MM.1S (cell line): ENCODE measurements at regions not wholly inside any gene's neighbourhood (a gene's known extent, or its start where the extent isn't known, plus 50 kb on each side); places are given as distances from the start of the nearest gene placed in this dataset.

Experiments used
- DNase-seq: peaks from one replicate; pipeline ENCODE4 v3.0.0-alpha.2; 2015
- H2AFZ ChIP-seq: fragments of 300-600 bp; sonication (generic); 2 replicates; pipeline ENCODE4 v1.6.0; 2016; ENCODE audit warnings: antibody characterized with exemption, low read length
- H3F3A ChIP-seq: fragments of 300-600 bp; sonication (generic); 2 replicates; pipeline ENCODE4 v1.6.1; 2016; ENCODE audit warnings: mild to moderate bottlenecking, antibody characterized with exemption, low read length, moderate library complexity, mixed read lengths; ENCODE audit not compliant: insufficient read depth
- H3K27ac ChIP-seq: fragments of 300-600 bp; sonication (generic); 2 replicates; pipeline ENCODE4 v1.5.1; 2016; ENCODE audit warnings: mild to moderate bottlenecking, low read length
- H3K27me3 ChIP-seq: fragments of 300-600 bp; sonication (generic); replicated peaks from 2 replicates; pipeline ENCODE4 v1.6.0; 2016; ENCODE audit warnings: low read length; ENCODE audit not compliant: insufficient read depth
- H3K36me3 ChIP-seq: fragments of 300-600 bp; sonication (generic); replicated peaks from 2 replicates; pipeline ENCODE4 v1.6.1; 2016; ENCODE audit warnings: mild to moderate bottlenecking, low read length, mixed read lengths; ENCODE audit not compliant: insufficient read depth
- H3K4me1 ChIP-seq: fragments of 300-600 bp; sonication (generic); 2 replicates; pipeline ENCODE4 v1.6.1; 2016; ENCODE audit warnings: low read length, mixed read lengths
- H3K4me2 ChIP-seq: fragments of 300-600 bp; sonication (generic); 2 replicates; pipeline ENCODE4 v1.6.0; 2016; ENCODE audit warnings: low read depth, low read length
- H3K4me3 ChIP-seq: fragments of 300-600 bp; sonication (generic); 2 replicates; pipeline ENCODE4 v1.5.1; 2016; ENCODE audit warnings: low read length, mixed read lengths
- H3K79me2 ChIP-seq: fragments of 300-600 bp; sonication (generic); 2 replicates; pipeline ENCODE4 v1.6.1; 2016; ENCODE audit warnings: mixed run types, low read length, mixed read lengths
- H3K9ac ChIP-seq: fragments of 300-600 bp; sonication (generic); 2 replicates; pipeline ENCODE4 v1.6.1; 2016; ENCODE audit warnings: low read length, mixed read lengths
- H3K9me2 ChIP-seq: fragments of 300-600 bp; sonication (generic); replicated peaks from 2 replicates; pipeline ENCODE4 v1.6.1; 2016; ENCODE audit warnings: mild to moderate bottlenecking, low read length, mixed read lengths; ENCODE audit not compliant: insufficient read depth
- H3K9me3 ChIP-seq: fragments of 300-600 bp; sonication (generic); replicated peaks from 2 replicates; pipeline ENCODE4 v1.6.1; 2016; ENCODE audit warnings: mild to moderate bottlenecking, low read length, mixed read lengths; ENCODE audit not compliant: insufficient read depth
- H4K20me1 ChIP-seq: fragments of 300-600 bp; sonication (generic); 2 replicates; pipeline ENCODE4 v1.6.1; 2016; ENCODE audit warnings: mild to moderate bottlenecking, low read length, moderate library complexity, mixed read lengths; ENCODE audit not compliant: insufficient read depth
- EZH2 ChIP-seq: fragments of 300-600 bp; sonication (generic); optimal IDR thresholded peaks from 2 replicates; pipeline ENCODE3; 2017; ENCODE audit warnings: low read depth, mild to moderate bottlenecking, antibody characterized with exemption, low read length, mixed read lengths
- EZH2phosphoT487 ChIP-seq: fragments of 300-600 bp; sonication (generic); IDR thresholded peaks from 2 replicates; pipeline ENCODE4 v1.6.1; 2018; ENCODE audit warnings: antibody characterized with exemption, low read length
- TF ChIP-seq, protein P1 (sequence below): fragments of 300-600 bp; sonication (generic); IDR thresholded peaks from 2 replicates; pipeline ENCODE4 v1.5.1; 2016; ENCODE audit warnings: antibody characterized with exemption, low read length, mixed read lengths

DNA sequence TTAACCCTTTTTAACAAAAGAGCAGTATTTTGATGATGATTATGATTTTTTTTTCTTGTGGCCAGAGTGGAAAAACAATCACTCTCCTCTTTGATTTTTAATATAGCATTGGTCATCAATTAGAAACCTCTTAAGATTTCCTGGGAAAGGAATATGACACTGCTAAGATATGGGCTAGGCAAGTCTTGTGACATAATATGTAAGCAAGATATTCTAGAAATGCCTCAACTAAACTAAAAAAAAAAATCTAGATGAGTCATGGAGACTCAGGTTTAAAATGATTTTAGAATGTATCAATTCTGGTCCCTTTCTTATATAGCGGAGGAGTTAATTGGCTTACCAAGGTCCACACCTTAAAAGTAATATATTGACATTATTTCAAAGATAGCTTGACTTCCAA is 60.3 kb upstream of the JUN start:
- TF ChIP-seq EZH2 (no peak), EZH2phosphoT487 (no peak)
- TF ChIP-seq, protein P1, sequence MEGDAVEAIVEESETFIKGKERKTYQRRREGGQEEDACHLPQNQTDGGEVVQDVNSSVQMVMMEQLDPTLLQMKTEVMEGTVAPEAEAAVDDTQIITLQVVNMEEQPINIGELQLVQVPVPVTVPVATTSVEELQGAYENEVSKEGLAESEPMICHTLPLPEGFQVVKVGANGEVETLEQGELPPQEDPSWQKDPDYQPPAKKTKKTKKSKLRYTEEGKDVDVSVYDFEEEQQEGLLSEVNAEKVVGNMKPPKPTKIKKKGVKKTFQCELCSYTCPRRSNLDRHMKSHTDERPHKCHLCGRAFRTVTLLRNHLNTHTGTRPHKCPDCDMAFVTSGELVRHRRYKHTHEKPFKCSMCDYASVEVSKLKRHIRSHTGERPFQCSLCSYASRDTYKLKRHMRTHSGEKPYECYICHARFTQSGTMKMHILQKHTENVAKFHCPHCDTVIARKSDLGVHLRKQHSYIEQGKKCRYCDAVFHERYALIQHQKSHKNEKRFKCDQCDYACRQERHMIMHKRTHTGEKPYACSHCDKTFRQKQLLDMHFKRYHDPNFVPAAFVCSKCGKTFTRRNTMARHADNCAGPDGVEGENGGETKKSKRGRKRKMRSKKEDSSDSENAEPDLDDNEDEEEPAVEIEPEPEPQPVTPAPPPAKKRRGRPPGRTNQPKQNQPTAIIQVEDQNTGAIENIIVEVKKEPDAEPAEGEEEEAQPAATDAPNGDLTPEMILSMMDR: no peak
- Histone ChIP-seq H3K9ac (no peak overlapping the region), H4K20me1 (no peaks in the 10 kb centered on the region), H3K4me1 (no peaks in the 10 kb centered on the region), H2AFZ (no peak overlapping the region), H3K4me2 (no peak overlapping the region), H3K9me3 (no peaks in the 10 kb centered on the region), H3K4me3 (no peak overlapping the region), H3K79me2 (no peaks in the 10 kb centered on the region), H3K9me2 (no peaks in the 10 kb centered on the region), H3K27me3 (no peaks in the 10 kb centered on the region), H3F3A (no peaks in the 10 kb centered on the region), H3K27ac (no peak overlapping the region), H3K36me3 (no peaks in the 10 kb centered on the region)
- no peak for DNase-seq

DNA sequence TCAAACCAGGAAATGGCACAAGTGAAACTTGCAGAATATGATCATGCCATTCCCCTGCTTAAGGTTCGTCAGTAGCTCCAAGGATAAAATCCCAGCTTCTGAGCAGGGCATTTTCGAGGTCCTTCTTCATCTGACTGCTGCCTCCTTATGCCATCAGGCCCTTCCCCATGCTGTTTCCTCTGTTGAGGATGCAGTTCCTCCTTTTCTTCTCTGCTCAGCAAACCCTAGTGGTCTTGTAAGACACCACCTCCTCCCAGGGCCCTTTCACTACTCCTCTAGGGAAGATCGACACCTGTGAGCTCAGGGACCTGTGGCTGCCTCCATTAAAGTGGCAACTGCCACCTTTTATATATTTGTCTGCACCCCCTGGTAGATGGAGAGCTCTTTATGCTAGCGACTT is 62.1 kb upstream of the JUN start:
- Histone ChIP-seq H3K9ac (no peak overlapping the region), H3F3A (no peaks in the 10 kb centered on the region), H3K36me3 (no peaks in the 10 kb centered on the region), H2AFZ (no peak overlapping the region), H3K79me2 (no peaks in the 10 kb centered on the region), H3K27me3 (no peaks in the 10 kb centered on the region), H3K9me2 (no peaks in the 10 kb centered on the region), H3K4me2 (no peak overlapping the region), H3K4me1 (no peaks in the 10 kb centered on the region), H4K20me1 (no peaks in the 10 kb centered on the region), H3K4me3 (no peak overlapping the region), H3K27ac (no peak overlapping the region), H3K9me3 (no peaks in the 10 kb centered on the region)
- TF ChIP-seq EZH2phosphoT487 (no peak), EZH2 (no peak)
- TF ChIP-seq, protein P1: no peak
- no peak for DNase-seq

DNA sequence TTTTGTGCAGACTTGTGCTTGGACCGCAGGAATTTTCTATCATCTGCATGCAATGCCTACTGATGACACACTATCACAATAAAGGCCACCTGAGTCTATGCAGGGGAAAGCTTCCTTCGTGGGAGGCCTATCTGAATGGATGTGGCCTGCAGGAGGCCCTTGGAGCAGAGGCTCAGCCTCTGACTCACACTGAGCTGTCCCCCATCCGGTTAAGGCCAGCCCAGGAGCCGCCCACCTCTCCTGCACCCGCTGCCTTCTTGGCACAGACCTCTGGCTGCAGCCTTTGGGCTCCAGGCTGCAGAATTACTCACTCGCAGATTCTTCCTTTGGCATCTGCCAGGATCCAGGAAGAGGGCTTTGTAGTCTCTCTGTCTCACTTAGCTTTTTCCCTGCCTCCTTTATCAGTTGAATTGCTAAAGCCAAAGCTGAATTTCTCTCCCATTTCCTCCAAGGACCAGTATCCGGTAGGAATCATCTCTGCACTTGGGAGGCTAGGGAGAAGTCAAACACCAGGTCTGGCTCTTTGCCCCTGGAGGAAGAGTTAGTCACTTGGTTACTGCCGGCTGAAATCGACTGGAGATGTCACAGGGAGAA is 65.1 kb upstream of the JUN start:
- no peak overlapping the region for H3K9ac ChIP-seq
- no peak for TF ChIP-seq EZH2phosphoT487
- no peak for TF ChIP-seq EZH2
- TF ChIP-seq, protein P1: no peak
- H3K36me3 ChIP-seq: no peaks in the 10 kb centered on the region
- H3K4me1 ChIP-seq: peaks cover under 1% of the 10 kb centered on the region; the same call in 1 of the 2 replicates
- no peaks in the 10 kb centered on the region for H4K20me1 ChIP-seq
- H3K9me3 ChIP-seq: no peaks in the 10 kb centered on the region
- no peak overlapping the region for H3K4me2 ChIP-seq
- H3K9me2 ChIP-seq: no peaks in the 10 kb centered on the region
- H3K27ac ChIP-seq: no peak overlapping the region
- no peaks in the 10 kb centered on the region for H3K79me2 ChIP-seq
- H3K27me3 ChIP-seq: no peaks in the 10 kb centered on the region
- DNase-seq: no peak
- no peak overlapping the region for H2AFZ ChIP-seq
- H3F3A ChIP-seq: no peaks in the 10 kb centered on the region
- no peak overlapping the region for H3K4me3 ChIP-seq
